ENCODE measurements at regions not wholly inside any gene's neighbourhood (a gene's known extent, or its start where the extent isn't known, plus 50 kb on each side); places are given as distances from the start of the nearest gene placed in this dataset.
"Not testable (repeated sequence)": the region's sequence is repeated elsewhere in the genome, so short reads cannot be mapped to it uniquely, and the experiment has no call there.

GRCh38 chr1:181318022-181318857, 165.1 kb upstream of the CACNA1E start:
- in situ Hi-C loops (cut with HindIII; ENCODE audit: low sequenced_read_pairs) = no loop called here

- in situ Hi-C loops (cut with HindIII; ENCODE audit: low sequenced_read_pairs) = no loop called here
These were observed 164.5 kb upstream of the CACNA1E start for GRCh38 chr1:181318858-181319235.

GRCh38 chr1:181319907-181320306, 163.4 kb upstream of the CACNA1E start:
- in situ Hi-C loops (cut with HindIII; ENCODE audit: low sequenced_read_pairs) = no loop called here

- in situ Hi-C loops (cut with HindIII; ENCODE audit: low sequenced_read_pairs) = no loop called here
These were observed 158.3 kb upstream of the CACNA1E start for GRCh38 chr1:181324797-181325616.

- in situ Hi-C loops (cut with HindIII; ENCODE audit: low sequenced_read_pairs) = not testable (repeated sequence)
These were observed 157.6 kb upstream of the CACNA1E start for GRCh38 chr1:181325765-181326164.

- in situ Hi-C loops (cut with HindIII; ENCODE audit: low sequenced_read_pairs) = no loop called here
These were observed 157.0 kb upstream of the CACNA1E start for GRCh38 chr1:181326348-181326747.

- in situ Hi-C loops (cut with HindIII; ENCODE audit: low sequenced_read_pairs) = no loop called here
These were observed 155.5 kb upstream of the CACNA1E start for GRCh38 chr1:181327796-181328195.

GRCh38 chr1:181334724-181335123, 148.6 kb upstream of the CACNA1E start:
- in situ Hi-C loops (cut with HindIII; ENCODE audit: low sequenced_read_pairs) = no loop called here

GRCh38 chr1:181335631-181336030, 147.7 kb upstream of the CACNA1E start:
- in situ Hi-C loops (cut with HindIII; ENCODE audit: low sequenced_read_pairs) = no loop called here

- in situ Hi-C loops (cut with HindIII; ENCODE audit: low sequenced_read_pairs) = loop anchor here (5.0 kb wide), 1 partner anchor 34 kb away; no protein-coding TSS in a partner anchor
These were observed 142.2 kb upstream of the CACNA1E start for GRCh38 chr1:181341026-181341632.

- in situ Hi-C loops (cut with HindIII; ENCODE audit: low sequenced_read_pairs) = loop anchor here (5.0 kb wide), 1 partner anchor 37 kb away; no protein-coding TSS in a partner anchor
These were observed 139.2 kb upstream of the CACNA1E start for GRCh38 chr1:181344091-181344490.

- in situ Hi-C loops (cut with HindIII; ENCODE audit: low sequenced_read_pairs) = no loop called here
These were observed 138.2 kb upstream of the CACNA1E start for GRCh38 chr1:181345146-181345545.

- in situ Hi-C loops (cut with HindIII; ENCODE audit: low sequenced_read_pairs) = no loop called here
These were observed 135.6 kb upstream of the CACNA1E start for GRCh38 chr1:181347495-181348390.

- in situ Hi-C loops (cut with HindIII; ENCODE audit: low sequenced_read_pairs) = no loop called here
These were observed 133.8 kb upstream of the CACNA1E start for GRCh38 chr1:181349512-181349911.

- in situ Hi-C loops (cut with HindIII; ENCODE audit: low sequenced_read_pairs) = no loop called here
These were observed 133.2 kb upstream of the CACNA1E start for GRCh38 chr1:181350131-181350530.

- in situ Hi-C loops (cut with HindIII; ENCODE audit: low sequenced_read_pairs) = no loop called here
These were observed 131.6 kb upstream of the CACNA1E start for GRCh38 chr1:181351740-181352139.

GRCh38 chr1:181352695-181353094, 130.6 kb upstream of the CACNA1E start:
- in situ Hi-C loops (cut with HindIII; ENCODE audit: low sequenced_read_pairs) = no loop called here

- in situ Hi-C loops (cut with HindIII; ENCODE audit: low sequenced_read_pairs) = no loop called here
These were observed 129.8 kb upstream of the CACNA1E start for GRCh38 chr1:181353526-181353925.

- in situ Hi-C loops (cut with HindIII; ENCODE audit: low sequenced_read_pairs) = no loop called here
These were observed 128.5 kb upstream of the CACNA1E start for GRCh38 chr1:181354865-181355264.

Data from endothelial cell of hepatic sinusoid (primary cell).